Keratinocyte (primary cell): ENCODE measurements at regions not wholly inside any gene's neighbourhood (a gene's known extent, or its start where the extent isn't known, plus 50 kb on each side); places are given as distances from the start of the nearest gene placed in this dataset.

Source experiments
- CTCF ChIP-seq, 3 experiments: IDR thresholded peaks in 1 of 3; conservative IDR thresholded peaks in 1 of 3; optimal IDR thresholded peaks in 1 of 3; 2 replicates in 2 of 3; 3 replicates in 1 of 3; pipeline versions ENCODE3 to v1.5.1; 2011; ENCODE audit warnings: low read length in 3 of 3, mild to moderate bottlenecking in 3 of 3, moderate library complexity in 2 of 3, control low read depth in 1 of 3, inconsistent platforms in 1 of 3; ENCODE audit not compliant: insufficient read depth in 2 of 3; ENCODE audit errors: extremely low read depth in 1 of 3
- EZH2 ChIP-seq: IDR thresholded peaks from one replicate; pipeline ENCODE4 v1.6.1; 2012; ENCODE audit warnings: inconsistent platforms, mild to moderate bottlenecking, low read length, moderate library complexity

- TF ChIP-seq CTCF (optimal IDR thresholded peaks at IDR 0.05 in 1 of 3, IDR thresholded peaks at IDR 0.05 in 1 of 3, conservative IDR thresholded peaks at IDR 0.05 in 1 of 3; ENCODE audit: extremely low read depth in 1 of 3, insufficient read depth in 2 of 3, low read length in 3 of 3) (no peak), EZH2 (no peak)
These were observed 601.8 kb upstream of the ZNF608 start for GRCh38 chr5:125348221-125348692.
